Superior temporal gyrus (tissue), 1 donor: ENCODE measurements at regions not wholly inside any gene's neighbourhood (a gene's known extent, or its start where the extent isn't known, plus 50 kb on each side); places are given as distances from the start of the nearest gene placed in this dataset.
"Not testable (repeated sequence)": the region's sequence is repeated elsewhere in the genome, so short reads cannot be mapped to it uniquely, and the experiment has no call there.

Experiments
- DNase-seq: peaks from one replicate; pipeline ENCODE4 v3.0.0-alpha.2; 2016; ENCODE audit errors: extremely low spot score

DNA sequence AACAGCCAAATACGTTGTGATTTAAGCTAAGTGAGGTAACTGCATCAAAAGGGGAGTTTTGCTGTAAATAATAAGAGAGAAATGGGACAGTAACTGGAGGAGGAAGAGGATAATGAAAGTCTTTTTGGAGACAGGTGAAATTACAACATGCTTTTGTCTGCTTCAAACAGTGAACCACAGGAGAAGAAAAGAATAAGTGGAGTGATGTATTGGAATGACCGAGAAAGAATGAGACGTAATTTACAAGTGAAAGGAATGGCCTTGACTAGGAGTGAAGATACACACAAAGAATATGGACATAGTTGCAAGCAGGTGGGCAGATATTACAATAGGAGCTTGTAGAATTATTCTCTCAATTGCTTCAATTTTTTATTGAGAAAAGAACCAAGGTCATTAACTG lies 550.8 kb downstream of the DIPK2A start:
- DNase-seq, result no peak

DNA sequence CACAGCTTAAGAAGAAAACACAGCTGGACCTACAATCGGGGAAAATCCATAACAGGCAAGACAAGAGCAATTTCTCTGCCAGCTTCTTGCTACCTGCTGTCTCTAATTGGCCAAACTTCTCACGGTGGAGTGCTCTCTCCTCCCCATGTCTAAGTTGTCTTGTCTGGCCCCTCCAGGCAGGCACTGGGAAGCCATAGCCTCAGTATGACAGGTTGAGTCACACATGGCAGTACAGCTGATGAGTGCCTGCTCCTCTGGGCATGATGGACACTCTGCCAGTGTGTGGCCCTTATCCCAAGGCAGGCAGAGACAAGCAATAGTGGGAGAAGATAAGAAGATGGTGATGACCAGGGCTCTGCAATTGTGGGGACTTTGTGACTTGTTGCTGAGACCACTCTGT lies 551.8 kb downstream of the DIPK2A start:
- no peak for DNase-seq

DNA sequence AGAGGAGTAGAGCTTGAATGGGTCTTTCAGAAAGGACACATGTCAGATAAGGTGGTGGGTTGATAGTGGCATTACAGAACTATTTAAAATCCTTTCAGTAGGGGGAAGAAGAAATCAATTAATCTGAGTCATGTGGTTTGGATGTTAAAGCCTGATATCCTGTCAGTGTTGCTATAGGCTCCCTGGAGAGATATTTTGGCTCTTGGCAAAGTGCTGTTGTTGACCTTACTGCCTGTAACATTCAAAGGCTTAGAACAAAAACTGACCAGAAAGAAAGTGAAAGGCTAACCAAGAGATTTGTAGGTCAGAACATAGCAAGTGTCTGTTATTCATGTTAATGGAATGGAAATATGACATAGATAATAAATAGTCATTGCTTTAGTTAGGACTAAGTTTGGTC lies 552.9 kb downstream of the DIPK2A start:
- DNase-seq, result no peak

DNA sequence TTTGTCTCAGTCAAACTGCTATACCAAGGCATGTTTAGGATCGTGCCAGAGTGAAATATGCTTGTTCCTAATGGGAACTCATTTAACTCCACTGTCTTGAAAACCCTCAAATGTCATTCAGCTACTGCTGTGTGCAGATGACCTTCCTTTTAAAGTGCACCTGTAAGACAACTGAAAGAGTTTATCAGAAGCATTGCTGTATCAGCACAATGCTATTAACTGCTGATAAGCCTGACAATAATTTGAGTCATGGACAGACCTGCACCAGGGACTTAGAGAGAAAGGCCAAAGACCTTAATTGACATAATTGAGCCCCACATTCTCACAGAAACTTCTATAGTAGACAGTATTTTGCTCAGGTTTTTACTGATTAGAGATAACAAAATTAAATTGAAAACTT lies 557.9 kb downstream of the DIPK2A start:
- no peak for DNase-seq

DNA sequence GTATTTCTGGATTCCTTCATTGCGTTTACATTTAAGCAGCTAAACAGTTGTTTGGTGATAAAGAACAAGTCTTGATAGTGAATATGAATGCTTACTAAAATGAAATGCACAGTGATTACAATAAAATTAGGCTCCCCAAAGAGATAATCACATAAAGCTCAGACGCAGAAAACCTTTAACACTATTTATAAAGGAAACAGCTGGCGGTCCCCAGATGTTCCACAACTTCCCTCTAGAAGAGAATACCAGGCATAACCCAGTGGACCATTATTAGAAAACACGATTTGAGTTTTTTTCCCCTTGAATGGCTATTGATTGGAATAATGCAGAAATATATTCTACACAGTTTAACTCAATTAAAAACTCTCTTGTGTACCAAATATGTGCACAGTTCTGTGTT lies 573.2 kb downstream of the DIPK2A start:
- no peak for DNase-seq

DNA sequence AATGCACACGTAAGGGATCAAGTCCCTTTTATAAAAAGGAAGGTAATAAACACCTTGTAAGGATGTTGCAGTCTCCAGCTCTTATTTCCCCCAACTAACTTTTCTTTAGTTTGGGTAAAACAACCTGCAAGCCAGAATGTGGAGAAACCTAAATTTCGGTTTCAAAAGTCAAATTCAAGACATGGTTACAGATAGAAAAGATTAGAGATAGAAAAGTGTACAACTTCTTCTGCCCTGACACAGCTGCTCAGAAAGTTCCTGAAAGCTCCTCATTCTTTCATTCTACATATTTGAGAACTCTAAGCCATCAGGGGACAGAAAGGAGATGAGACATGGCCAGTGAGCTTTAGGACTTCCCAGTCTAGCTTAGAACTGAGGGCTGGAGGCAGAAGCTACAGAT lies 574.9 kb downstream of the DIPK2A start:
- DNase-seq, result no peak

DNA sequence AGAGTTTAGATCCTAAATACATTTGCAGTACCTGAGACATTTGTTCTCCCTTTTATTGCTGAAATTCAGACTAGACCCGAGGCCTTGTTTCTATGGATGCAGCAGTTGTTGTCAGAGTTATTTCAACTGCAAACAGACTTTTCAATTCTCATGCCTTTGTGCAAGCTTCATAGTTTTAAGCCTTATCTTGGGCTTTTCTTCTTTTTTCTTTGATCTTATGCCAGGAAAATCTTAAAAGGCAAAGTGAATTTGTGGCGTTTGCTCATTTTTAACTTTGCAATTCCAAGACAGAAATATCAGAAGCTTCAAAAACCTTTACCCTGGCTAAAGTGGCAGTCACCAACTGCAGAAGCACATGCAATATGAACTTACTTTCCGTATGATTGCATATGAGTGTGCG lies 576.7 kb downstream of the DIPK2A start:
- no peak for DNase-seq

DNA sequence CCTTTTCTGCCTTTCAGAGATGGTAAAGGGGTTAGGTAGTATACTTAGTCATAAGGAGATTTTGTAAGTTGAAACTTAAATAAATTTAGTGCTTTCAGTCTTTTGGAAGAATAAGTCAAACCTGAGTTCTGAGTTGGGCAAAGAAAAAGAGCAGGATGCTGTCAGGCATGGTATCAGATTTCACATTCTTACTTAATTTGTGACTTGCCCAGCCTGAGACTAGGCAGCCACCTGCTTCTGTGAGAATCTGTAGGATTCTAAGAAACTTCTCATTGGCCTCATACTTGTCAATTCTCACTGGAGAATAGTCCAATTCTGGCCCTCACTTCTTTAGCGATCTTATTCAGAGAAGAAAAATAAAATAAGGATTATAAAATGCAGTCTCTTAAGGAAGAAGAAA lies 577.5 kb downstream of the DIPK2A start:
- DNase-seq, result no peak

DNA sequence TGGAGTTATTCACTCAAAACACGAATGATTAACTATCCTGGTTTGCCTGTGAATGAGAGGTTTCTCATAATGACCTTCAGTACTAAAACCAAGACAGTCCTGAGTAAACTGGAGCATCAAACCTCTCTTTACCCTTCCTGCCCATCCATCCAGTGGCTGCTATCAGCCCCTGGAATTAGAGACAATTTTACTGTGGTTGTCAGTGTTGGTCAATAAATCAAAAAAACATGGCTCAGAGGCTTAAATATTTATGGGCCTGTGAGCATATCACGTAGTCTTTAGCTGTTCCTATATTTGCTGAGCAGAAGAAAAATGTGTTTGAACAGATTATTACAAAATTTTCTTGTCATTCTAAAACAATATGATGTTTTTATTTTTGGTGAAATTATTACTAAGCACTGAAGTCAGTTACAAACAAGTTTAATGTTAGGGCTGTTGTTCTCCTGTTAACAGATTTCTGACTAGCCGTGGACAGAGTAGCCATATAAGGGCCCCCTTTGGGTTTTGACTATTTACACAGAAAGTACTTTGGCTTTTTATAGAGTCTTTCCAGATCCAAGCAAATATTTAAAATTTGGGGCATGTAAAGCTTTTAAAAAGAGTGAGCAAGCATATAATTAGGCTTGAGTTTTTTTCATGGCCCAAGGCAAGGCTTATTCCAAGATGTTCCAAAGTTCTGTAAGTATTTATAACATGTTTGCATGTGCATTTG lies 580.9 kb downstream of the DIPK2A start:
- no peak for DNase-seq

DNA sequence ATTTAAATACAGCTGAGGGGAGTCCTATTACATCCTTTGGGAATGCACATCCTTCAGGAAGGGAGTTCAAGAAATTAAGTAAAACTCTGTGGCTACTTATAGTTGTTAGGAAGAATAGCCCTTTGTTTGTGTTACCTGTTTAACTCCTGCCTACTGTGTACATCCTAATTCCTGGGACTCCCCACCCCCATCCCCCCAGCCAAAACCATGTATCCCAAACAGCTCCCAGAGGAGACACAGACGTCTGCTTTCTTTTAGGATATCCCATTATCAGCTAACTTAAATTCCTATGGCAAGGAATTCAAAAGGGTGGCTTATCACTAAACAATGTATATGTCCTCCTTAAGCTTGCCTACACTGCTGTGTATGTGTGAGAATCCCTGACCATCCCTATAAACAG lies 581.7 kb downstream of the DIPK2A start:
- DNase-seq, result no peak

DNA sequence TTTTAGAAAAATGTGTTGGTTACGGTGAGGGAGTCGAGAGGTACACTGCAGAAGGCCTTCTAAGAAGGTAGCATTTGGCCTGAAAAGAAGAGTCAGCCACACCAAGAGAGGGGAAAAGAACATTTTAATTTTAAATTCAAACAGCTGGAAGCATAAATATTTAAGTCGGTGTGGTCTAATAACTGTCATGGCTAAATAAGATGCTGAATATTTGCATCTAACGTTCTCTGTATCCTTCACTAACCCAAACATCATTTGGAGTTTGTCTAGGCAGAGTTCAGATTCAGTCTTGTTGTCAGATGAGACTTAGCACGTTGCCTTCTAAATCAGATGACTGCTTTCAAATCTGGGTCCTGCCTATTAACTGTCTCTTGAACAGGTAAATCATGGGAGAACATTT lies 583.3 kb downstream of the DIPK2A start:
- DNase-seq, result no peak

DNA sequence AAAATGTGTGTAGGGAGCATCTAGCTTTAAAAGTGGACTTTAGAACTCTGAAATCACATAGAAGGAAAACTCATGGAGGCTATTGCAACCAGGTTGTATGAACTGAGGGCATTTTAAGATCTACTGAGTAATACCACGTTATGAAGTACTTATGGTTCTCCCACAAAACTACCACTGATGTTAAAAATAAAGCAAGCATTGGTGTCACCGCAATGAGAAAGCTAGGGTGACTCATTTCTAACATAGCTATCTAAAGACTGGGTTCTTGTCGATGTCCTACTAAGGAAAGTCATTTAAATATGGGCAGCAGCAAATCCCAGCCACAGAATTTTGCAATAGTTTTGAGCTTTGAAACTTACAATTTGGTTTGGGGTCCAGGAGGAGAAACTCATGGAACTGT lies 584.8 kb downstream of the DIPK2A start:
- DNase-seq, result peak; percentile 62

DNA sequence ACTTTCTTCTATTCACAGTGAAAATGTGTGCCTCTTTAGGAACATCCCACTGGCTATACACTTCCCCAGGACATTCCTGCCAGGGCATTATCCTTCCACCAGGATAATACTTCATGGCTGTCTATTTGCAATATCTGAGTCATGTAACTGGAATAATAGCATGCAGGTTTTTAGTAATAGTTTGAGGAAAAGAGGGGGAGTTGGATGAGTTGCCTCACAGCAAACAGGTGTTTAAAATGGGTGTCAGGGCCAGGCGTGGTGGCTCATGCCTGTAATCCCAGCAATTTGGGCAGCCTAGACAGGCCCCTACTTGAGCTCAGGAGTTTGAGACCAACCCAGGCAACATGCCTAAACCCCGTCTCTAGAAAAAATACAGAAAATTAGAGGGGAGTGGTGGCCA lies 585.9 kb downstream of the DIPK2A start:
- no peak for DNase-seq

DNA sequence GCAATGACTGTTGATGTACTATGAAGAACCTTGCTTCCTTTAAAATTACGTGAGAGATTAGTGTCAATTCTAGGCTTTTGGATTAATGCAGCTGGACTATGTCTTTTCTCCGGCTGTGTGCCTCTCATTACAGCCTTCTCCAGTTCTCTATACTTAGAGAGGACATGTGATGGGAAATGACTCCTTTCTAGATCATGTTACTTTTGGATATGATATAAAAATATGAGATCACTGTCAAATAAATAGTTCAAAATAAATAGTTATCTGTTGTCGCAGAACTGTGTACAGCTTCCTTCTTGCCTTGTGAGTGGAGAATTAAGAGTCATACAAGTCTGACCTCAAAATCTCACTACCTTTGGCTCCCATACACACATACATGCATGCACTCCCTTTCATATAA lies 592.4 kb downstream of the DIPK2A start:
- no peak for DNase-seq

DNA sequence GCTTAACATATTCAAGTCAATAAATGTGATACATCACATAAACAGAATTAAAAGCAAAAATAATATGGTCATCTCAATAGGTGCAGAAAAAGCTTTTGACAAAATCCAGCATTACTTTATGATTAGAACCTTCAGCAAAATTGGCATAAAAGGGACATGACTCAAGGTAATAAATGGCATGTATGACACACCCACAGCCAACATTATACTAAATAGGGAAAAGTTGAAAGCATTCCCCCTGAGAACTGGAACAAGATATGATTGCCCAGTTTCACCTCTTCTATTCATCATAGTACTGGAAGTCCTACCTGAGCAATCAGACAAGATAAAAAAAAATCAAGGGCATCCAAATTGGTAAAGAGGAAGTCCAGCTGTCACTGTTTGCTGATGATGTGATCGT lies 594.7 kb downstream of the DIPK2A start:
- no peak for DNase-seq

DNA sequence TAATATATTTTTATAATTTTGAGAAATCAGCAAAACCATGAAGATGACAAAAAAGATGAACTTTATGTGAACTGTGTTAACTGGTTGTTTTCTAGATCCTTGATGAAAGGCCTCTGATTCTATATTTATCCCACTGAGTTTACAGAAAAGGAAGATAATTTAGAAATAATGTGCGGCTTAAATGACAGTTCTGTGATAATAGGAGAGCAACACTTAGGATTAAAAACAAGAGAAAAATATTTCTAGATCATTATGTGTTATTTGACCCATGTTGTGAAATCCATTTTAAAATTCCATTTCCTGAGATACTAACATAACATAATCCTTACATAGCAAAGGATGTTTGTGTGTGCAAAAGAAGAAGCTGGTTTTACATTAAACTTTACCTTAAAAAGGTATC lies 598.0 kb downstream of the DIPK2A start:
- DNase-seq, result no peak

DNA sequence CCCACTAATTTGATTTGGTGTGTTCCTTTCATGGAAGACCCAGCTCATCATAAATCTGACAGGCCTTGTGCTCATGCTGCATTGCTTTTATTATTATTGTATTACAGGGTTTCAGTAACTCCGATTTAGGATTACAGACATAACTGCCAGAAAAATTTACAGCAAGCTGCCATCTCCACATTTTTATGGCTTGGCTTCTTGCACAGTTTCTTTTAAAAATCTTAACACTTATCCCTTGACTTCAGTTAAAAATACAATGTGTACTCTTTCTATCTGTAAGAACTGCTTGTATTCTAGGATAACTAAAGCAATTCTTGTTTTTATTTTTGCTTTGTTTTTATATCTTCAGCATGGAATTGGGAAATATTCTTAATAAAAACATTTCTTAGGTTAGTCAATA lies 612.2 kb downstream of the DIPK2A start:
- peak; percentile 51 for DNase-seq

DNA sequence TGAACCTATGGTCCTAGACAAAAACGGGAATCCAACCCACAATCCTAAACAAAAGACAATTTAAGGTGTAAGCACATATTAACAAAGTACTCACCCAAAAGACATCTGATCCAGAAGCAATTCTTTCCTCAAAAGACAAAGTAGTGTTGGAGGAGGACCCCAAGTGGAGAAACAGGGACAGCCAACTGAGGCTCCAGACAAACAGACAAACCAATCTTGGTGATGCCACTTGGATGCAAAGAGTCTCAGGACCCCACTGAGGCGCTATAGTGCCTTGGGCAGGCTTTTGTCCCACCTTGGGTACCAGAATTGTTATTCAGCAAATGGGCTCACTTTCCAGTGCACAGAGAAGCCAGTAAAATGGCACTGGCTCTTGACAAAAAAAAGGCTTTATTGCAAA lies 613.8 kb downstream of the DIPK2A start:
- DNase-seq, result no peak

DNA sequence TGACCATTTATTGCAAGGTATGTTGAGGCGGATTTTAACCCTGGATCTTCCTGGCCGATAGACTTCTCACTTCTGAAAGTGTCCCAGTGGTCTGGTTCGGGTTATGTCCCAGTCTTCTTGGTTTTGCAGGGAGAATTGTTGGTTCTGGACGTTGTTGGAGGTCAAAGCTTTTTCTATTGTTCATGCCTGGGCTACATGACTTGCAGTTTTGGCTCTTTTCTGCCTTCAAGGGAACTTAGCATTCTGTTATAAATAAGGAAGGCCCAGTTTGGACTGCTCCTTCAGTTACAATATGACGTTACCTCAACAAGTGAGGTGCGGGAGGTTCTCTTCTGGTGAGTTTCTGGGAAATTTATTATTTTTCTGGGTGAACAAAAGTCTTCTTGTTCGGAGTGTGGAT lies 614.3 kb downstream of the DIPK2A start:
- DNase-seq, result no peak

DNA sequence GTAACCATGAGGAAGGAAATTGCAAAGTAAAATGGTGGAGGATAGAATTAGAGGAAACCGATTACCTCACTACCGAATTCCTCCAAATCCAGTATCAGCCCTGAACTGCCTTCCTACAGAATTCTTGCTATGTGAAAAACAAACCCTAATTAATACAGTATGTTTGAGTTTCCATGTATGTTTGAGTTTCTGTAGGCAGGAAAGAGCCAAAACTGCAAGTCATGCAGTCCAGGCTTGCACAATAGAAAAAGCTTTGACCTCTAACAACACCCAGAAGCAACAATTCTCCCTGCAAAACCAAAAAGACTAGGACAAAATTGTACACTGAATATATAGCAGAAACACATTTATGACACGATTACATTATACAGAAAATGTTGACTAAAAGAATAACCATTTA lies 614.8 kb downstream of the DIPK2A start:
- DNase-seq, result no peak

DNA sequence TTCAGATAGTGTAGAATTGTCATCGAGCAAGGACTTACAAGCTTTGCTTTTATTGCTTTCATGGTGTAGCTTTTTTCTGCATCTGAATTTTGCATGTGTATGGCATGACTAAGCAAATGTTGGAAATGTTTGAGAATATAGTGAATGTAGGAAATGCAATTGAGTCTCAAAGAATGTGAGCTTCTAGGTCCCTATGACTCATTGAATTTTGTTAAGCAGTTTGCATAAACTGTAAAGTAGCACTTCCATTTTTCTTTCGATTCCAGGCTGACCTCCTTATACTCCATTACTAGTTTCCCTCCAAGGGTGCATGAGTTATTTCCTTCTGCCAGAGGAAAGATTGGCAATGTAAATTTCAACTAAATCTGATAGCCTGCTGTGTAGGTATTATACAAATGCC lies 619.2 kb downstream of the DIPK2A start:
- peak; percentile 71 for DNase-seq

DNA sequence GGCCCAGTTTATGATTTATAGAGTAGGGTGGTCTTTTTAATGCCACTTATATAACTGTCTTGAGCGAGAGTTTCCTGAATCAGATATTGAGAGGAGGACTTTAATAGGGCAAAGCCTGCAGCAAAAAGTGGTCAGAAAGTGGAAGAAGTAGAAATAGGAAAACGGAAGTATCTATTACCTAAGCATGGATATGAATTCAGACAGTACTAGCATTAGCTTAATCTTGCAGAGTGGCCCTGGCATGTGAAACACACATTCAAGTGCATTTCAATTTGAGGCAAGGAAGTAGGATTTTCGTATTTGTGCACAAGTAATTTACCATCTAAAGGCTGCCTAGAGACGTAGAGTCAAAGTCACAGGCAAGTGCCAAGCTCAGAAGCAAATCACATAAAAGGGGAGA lies 622.3 kb downstream of the DIPK2A start:
- no peak for DNase-seq

DNA sequence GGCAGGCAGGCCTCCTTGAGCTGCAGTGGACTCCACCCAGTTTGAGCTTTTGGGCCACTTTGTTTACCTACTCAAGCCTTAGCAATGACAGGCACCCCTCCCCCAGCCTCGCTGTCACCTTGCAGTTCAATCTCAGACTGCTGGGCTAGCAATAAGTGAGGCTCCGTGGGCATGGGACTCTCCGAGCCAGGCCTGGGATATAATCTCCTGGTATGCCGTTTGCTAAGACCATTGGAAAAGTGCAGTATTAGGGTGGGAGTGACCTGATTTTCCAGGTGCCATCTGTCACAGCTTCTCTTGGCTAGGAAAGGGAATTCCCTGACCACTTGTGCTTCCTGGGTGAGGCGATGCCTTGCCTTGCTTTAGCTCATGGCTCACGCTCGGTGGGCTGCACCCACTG lies 648.6 kb downstream of the DIPK2A start:
- DNase-seq, result not testable (repeated sequence)

DNA sequence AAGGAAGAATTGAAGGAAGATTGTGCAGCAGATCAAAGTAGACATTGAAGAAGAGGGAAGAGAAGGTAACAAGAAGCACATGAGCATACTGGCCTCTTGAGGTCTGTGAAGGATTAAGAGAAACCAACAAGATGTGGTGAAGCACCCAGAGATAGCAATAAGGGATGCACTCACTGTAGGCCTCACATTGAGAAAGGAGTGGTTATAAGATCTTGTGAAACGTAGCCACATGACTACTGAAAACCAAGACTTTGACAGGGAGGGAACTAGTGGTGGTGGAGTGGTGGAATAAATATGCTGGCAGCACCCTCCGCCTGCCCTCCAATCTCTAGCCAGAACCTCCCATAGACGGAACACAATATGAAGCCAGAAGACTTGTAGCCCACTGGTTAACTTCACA lies 651.2 kb downstream of the DIPK2A start:
- no peak for DNase-seq
